ENCODE measurements at regions not wholly inside any gene's neighbourhood (a gene's known extent, or its start where the extent isn't known, plus 50 kb on each side); places are given as distances from the start of the nearest gene placed in this dataset.

DNA sequence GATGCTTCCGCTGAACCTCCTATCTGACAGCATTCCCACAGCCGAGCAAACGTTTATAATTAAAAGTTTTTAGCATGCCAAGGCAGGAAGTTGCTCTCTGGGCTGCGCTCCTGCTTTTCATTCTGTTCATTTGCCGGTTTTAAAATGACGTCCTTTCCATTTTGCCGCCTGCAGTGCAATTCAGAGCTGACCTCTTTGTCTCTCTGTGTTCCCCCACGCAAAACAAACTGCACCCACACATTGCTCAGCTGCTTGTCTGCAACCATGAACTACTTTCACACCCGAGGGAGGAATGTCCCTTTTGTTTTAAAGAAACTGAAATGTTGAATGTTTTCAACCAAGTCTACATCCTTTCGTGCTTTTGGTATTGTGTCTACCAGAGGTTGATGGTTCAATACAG lies 416.5 kb downstream of the EFNB2 start (continued):
- TF ChIP-seq JUNB (IDR thresholded peaks at IDR 0.05; ENCODE audit: unreplicated experiment) = no peak

DNA sequence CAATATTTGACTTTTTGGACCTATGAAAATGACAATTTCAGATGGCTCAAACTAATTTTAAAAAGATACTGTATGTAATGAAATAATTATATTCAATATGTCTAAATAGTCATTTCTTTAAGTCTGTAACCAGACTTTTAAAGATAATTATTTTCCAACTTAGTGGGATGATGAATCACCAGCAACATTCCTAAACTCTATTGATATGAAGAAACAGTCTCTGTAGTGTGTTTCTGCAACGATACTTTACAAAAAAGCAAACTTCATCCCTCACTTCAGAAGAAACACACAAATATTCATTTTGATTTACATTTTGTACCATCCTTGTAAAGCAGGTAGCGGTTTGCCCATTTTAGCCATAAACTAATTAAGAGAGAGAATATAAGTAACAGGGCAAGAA lies 417.4 kb downstream of the EFNB2 start:
- no peak overlapping the region for H3K27ac ChIP-seq (ENCODE audit: low read depth)
- no peaks in the 10 kb centered on the region for H3K27me3 ChIP-seq (ENCODE audit: insufficient read depth)
- no peaks in the 10 kb centered on the region for H4K20me1 ChIP-seq (replicated peaks; ENCODE audit: insufficient read depth)
- no peak overlapping the region for H3K4me3 ChIP-seq
- no peaks in the 10 kb centered on the region for H3K27me3 Mint-ChIP-seq (ENCODE audit: insufficient read depth, low read depth, poor library complexity)
- peaks cover 18% of the 10 kb centered on the region for H3K4me1 ChIP-seq (ENCODE audit: insufficient read depth)
- H3F3A ChIP-seq (replicated peaks; ENCODE audit: low read depth) = no peaks in the 10 kb centered on the region
- no peak for ATAC-seq
- no peak for DNase-seq (ENCODE audit: low spot score)
- H3K4me1 Mint-ChIP-seq = peaks cover 18% of the 10 kb centered on the region
- H3K4me3 Mint-ChIP-seq = no peak overlapping the region
- TF ChIP-seq JUNB (IDR thresholded peaks at IDR 0.05; ENCODE audit: unreplicated experiment) = no peak
- no peak for TF ChIP-seq STAT1 (IDR thresholded peaks at IDR 0.05; ENCODE audit: unreplicated experiment)
- no peak for TF ChIP-seq ZNF331 (CRISPR knock-in tag; IDR thresholded peaks at IDR 0.05; ENCODE audit: low read depth)
- TF ChIP-seq, protein P1, sequence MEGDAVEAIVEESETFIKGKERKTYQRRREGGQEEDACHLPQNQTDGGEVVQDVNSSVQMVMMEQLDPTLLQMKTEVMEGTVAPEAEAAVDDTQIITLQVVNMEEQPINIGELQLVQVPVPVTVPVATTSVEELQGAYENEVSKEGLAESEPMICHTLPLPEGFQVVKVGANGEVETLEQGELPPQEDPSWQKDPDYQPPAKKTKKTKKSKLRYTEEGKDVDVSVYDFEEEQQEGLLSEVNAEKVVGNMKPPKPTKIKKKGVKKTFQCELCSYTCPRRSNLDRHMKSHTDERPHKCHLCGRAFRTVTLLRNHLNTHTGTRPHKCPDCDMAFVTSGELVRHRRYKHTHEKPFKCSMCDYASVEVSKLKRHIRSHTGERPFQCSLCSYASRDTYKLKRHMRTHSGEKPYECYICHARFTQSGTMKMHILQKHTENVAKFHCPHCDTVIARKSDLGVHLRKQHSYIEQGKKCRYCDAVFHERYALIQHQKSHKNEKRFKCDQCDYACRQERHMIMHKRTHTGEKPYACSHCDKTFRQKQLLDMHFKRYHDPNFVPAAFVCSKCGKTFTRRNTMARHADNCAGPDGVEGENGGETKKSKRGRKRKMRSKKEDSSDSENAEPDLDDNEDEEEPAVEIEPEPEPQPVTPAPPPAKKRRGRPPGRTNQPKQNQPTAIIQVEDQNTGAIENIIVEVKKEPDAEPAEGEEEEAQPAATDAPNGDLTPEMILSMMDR (conservative IDR thresholded peaks at IDR 0.05; ENCODE audit: low read depth in 2 of 2) = no peak
- TF ChIP-seq EZH2 (IDR thresholded peaks at IDR 0.05; ENCODE audit: low read depth, unreplicated experiment) = no peak
- H2AFZ ChIP-seq = no peak overlapping the region
- H3K36me3 Mint-ChIP-seq (ENCODE audit: low read depth) = no peaks in the 10 kb centered on the region
- no peaks in the 10 kb centered on the region for H3K9me2 ChIP-seq (ENCODE audit: insufficient read depth)
- H3K36me3 ChIP-seq (ENCODE audit: insufficient read depth) = no peaks in the 10 kb centered on the region
- H3K79me2 ChIP-seq (replicated peaks; ENCODE audit: insufficient read depth) = no peaks in the 10 kb centered on the region
- H3K9me3 Mint-ChIP-seq = no peaks in the 10 kb centered on the region
- H3K4me2 ChIP-seq = no peak overlapping the region
- no peak overlapping the region for H3K27ac Mint-ChIP-seq

DNA sequence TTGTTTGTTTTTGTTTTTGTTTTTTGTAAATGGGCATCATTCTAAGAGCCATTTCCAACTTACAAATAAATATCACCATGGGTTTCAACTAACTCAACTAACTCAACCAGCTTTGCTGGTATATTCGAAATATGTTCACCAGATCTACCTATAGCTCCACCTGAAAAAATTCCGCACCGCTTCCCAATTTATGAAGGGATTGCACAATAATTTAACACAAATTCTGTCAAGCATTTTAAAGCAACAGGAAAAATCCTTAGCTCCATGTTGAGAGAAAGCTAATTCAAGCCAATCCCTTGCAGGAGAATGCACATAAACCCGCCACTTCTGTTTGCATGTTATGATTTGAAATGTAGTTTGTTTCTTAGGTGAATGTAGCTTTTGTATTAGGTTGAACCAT lies 417.8 kb downstream of the EFNB2 start:
- no peak for DNase-seq (ENCODE audit: low spot score)
- TF ChIP-seq, protein P2, sequence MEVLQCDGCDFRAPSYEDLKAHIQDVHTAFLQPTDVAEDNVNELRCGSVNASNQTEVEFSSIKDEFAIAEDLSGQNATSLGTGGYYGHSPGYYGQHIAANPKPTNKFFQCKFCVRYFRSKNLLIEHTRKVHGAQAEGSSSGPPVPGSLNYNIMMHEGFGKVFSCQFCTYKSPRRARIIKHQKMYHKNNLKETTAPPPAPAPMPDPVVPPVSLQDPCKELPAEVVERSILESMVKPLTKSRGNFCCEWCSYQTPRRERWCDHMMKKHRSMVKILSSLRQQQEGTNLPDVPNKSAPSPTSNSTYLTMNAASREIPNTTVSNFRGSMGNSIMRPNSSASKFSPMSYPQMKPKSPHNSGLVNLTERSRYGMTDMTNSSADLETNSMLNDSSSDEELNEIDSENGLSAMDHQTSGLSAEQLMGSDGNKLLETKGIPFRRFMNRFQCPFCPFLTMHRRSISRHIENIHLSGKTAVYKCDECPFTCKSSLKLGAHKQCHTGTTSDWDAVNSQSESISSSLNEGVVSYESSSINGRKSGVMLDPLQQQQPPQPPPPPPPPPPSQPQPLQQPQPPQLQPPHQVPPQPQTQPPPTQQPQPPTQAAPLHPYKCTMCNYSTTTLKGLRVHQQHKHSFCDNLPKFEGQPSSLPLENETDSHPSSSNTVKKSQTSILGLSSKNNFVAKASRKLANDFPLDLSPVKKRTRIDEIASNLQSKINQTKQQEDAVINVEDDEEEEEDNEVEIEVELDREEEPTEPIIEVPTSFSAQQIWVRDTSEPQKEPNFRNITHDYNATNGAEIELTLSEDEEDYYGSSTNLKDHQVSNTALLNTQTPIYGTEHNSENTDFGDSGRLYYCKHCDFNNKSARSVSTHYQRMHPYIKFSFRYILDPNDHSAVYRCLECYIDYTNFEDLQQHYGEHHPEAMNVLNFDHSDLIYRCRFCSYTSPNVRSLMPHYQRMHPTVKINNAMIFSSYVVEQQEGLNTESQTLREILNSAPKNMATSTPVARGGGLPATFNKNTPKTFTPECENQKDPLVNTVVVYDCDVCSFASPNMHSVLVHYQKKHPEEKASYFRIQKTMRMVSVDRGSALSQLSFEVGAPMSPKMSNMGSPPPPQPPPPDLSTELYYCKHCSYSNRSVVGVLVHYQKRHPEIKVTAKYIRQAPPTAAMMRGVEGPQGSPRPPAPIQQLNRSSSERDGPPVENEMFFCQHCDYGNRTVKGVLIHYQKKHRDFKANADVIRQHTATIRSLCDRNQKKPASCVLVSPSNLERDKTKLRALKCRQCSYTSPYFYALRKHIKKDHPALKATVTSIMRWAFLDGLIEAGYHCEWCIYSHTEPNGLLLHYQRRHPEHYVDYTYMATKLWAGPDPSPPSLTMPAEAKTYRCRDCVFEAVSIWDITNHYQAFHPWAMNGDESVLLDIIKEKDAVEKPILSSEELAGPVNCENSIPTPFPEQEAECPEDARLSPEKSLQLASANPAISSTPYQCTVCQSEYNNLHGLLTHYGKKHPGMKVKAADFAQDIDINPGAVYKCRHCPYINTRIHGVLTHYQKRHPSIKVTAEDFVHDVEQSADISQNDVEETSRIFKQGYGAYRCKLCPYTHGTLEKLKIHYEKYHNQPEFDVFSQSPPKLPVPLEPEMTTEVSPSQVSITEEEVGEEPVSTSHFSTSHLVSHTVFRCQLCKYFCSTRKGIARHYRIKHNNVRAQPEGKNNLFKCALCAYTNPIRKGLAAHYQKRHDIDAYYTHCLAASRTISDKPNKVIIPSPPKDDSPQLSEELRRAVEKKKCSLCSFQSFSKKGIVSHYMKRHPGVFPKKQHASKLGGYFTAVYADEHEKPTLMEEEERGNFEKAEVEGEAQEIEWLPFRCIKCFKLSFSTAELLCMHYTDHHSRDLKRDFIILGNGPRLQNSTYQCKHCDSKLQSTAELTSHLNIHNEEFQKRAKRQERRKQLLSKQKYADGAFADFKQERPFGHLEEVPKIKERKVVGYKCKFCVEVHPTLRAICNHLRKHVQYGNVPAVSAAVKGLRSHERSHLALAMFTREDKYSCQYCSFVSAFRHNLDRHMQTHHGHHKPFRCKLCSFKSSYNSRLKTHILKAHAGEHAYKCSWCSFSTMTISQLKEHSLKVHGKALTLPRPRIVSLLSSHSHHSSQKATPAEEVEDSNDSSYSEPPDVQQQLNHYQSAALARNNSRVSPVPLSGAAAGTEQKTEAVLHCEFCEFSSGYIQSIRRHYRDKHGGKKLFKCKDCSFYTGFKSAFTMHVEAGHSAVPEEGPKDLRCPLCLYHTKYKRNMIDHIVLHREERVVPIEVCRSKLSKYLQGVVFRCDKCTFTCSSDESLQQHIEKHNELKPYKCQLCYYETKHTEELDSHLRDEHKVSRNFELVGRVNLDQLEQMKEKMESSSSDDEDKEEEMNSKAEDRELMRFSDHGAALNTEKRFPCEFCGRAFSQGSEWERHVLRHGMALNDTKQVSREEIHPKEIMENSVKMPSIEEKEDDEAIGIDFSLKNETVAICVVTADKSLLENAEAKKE (CRISPR knock-in tag; IDR thresholded peaks at IDR 0.05) = no peak
- no peak for TF ChIP-seq JUNB (IDR thresholded peaks at IDR 0.05; ENCODE audit: unreplicated experiment)
- no peak for TF ChIP-seq EZH2phosphoT487 (IDR thresholded peaks at IDR 0.05; ENCODE audit: unreplicated experiment)
- TF ChIP-seq, protein P3, sequence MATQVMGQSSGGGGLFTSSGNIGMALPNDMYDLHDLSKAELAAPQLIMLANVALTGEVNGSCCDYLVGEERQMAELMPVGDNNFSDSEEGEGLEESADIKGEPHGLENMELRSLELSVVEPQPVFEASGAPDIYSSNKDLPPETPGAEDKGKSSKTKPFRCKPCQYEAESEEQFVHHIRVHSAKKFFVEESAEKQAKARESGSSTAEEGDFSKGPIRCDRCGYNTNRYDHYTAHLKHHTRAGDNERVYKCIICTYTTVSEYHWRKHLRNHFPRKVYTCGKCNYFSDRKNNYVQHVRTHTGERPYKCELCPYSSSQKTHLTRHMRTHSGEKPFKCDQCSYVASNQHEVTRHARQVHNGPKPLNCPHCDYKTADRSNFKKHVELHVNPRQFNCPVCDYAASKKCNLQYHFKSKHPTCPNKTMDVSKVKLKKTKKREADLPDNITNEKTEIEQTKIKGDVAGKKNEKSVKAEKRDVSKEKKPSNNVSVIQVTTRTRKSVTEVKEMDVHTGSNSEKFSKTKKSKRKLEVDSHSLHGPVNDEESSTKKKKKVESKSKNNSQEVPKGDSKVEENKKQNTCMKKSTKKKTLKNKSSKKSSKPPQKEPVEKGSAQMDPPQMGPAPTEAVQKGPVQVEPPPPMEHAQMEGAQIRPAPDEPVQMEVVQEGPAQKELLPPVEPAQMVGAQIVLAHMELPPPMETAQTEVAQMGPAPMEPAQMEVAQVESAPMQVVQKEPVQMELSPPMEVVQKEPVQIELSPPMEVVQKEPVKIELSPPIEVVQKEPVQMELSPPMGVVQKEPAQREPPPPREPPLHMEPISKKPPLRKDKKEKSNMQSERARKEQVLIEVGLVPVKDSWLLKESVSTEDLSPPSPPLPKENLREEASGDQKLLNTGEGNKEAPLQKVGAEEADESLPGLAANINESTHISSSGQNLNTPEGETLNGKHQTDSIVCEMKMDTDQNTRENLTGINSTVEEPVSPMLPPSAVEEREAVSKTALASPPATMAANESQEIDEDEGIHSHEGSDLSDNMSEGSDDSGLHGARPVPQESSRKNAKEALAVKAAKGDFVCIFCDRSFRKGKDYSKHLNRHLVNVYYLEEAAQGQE (IDR thresholded peaks at IDR 0.05; ENCODE audit: unreplicated experiment) = no peak
- TF ChIP-seq STAT1 (IDR thresholded peaks at IDR 0.05; ENCODE audit: unreplicated experiment) = no peak

More for the DNA sequence above, 417.8 kb downstream of the EFNB2 start:
- no peaks in the 10 kb centered on the region for H3K9me3 Mint-ChIP-seq
- H3K4me2 ChIP-seq = no peak overlapping the region
- peaks cover 18% of the 10 kb centered on the region for H3K4me1 ChIP-seq (ENCODE audit: insufficient read depth)
- H3K27me3 Mint-ChIP-seq (ENCODE audit: insufficient read depth, low read depth, poor library complexity) = no peaks in the 10 kb centered on the region
- H3K4me3 Mint-ChIP-seq = no peak overlapping the region
- H3K27ac ChIP-seq (ENCODE audit: low read depth) = no peak overlapping the region
- no peaks in the 10 kb centered on the region for H4K20me1 ChIP-seq (replicated peaks; ENCODE audit: insufficient read depth)
- H3K4me1 Mint-ChIP-seq = peaks cover 18% of the 10 kb centered on the region
- H3K79me2 ChIP-seq (replicated peaks; ENCODE audit: insufficient read depth) = no peaks in the 10 kb centered on the region
- no peaks in the 10 kb centered on the region for H3K36me3 Mint-ChIP-seq (ENCODE audit: low read depth)
- no peaks in the 10 kb centered on the region for H3K36me3 ChIP-seq (ENCODE audit: insufficient read depth)
- H3K27me3 ChIP-seq (ENCODE audit: insufficient read depth) = no peaks in the 10 kb centered on the region
- H3K27ac Mint-ChIP-seq = 0 out of 2 replicates have a peak overlapping the region, but pooled peaks have one; percentile 18
- no peak overlapping the region for H2AFZ ChIP-seq
- no peaks in the 10 kb centered on the region for H3K9me2 ChIP-seq (ENCODE audit: insufficient read depth)
- H3K4me3 ChIP-seq = no peak overlapping the region
- no peaks in the 10 kb centered on the region for H3F3A ChIP-seq (replicated peaks; ENCODE audit: low read depth)
- no peak for ATAC-seq

All from GM23338 (cell line).